ENCODE measurements at regions not wholly inside any gene's neighbourhood (a gene's known extent, or its start where the extent isn't known, plus 50 kb on each side); places are given as distances from the start of the nearest gene placed in this dataset.

DNA sequence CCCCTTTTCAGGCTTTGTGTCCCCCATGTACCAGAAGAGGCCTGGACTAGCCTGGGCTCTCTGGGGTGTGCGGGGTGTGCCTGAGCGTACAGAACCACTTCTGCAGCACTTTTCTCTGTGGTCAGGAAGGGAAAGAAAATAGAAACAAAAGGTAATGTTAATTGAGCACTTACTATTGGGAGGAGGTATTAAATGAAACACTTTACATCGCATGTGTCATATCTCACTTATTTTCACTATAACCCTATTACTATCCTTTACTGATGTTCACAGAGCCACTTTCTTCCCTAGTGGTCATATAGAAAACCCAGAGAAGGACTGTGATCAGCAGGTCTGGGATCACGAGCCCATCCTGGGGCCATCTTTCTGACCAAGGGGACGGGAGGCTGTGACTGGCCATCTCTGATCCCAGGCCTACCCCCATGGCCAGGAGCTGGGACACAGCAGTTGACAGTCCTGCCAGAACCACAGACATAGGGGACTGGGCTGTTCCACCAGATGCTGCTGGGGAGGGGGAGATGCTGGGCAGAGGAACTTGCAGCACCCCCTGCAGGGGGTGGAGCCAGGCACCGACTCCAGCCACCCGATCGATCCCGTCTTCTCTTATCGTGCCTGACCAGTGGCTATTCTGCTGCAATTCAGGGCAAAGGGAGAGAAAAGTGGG lies 107.6 kb downstream of the VEGFA start:
- TF ChIP-seq, protein P1, sequence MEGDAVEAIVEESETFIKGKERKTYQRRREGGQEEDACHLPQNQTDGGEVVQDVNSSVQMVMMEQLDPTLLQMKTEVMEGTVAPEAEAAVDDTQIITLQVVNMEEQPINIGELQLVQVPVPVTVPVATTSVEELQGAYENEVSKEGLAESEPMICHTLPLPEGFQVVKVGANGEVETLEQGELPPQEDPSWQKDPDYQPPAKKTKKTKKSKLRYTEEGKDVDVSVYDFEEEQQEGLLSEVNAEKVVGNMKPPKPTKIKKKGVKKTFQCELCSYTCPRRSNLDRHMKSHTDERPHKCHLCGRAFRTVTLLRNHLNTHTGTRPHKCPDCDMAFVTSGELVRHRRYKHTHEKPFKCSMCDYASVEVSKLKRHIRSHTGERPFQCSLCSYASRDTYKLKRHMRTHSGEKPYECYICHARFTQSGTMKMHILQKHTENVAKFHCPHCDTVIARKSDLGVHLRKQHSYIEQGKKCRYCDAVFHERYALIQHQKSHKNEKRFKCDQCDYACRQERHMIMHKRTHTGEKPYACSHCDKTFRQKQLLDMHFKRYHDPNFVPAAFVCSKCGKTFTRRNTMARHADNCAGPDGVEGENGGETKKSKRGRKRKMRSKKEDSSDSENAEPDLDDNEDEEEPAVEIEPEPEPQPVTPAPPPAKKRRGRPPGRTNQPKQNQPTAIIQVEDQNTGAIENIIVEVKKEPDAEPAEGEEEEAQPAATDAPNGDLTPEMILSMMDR (IDR thresholded peaks at IDR 0.05): no peak
- TF ChIP-seq, protein P2, sequence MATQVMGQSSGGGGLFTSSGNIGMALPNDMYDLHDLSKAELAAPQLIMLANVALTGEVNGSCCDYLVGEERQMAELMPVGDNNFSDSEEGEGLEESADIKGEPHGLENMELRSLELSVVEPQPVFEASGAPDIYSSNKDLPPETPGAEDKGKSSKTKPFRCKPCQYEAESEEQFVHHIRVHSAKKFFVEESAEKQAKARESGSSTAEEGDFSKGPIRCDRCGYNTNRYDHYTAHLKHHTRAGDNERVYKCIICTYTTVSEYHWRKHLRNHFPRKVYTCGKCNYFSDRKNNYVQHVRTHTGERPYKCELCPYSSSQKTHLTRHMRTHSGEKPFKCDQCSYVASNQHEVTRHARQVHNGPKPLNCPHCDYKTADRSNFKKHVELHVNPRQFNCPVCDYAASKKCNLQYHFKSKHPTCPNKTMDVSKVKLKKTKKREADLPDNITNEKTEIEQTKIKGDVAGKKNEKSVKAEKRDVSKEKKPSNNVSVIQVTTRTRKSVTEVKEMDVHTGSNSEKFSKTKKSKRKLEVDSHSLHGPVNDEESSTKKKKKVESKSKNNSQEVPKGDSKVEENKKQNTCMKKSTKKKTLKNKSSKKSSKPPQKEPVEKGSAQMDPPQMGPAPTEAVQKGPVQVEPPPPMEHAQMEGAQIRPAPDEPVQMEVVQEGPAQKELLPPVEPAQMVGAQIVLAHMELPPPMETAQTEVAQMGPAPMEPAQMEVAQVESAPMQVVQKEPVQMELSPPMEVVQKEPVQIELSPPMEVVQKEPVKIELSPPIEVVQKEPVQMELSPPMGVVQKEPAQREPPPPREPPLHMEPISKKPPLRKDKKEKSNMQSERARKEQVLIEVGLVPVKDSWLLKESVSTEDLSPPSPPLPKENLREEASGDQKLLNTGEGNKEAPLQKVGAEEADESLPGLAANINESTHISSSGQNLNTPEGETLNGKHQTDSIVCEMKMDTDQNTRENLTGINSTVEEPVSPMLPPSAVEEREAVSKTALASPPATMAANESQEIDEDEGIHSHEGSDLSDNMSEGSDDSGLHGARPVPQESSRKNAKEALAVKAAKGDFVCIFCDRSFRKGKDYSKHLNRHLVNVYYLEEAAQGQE (IDR thresholded peaks at IDR 0.05; ENCODE audit: insufficient read depth in 1 of 2, low read depth in 2 of 2, low read length in 1 of 2): no peak
- TF ChIP-seq POLR2AphosphoS5 (IDR thresholded peaks at IDR 0.05; ENCODE audit: low read depth, low read length) (no peak), SIN3A (IDR thresholded peaks at IDR 0.05; ENCODE audit: borderline replicate concordance, insufficient read depth, low read depth, low read length) (no peak), TCF7L2 (IDR thresholded peaks at IDR 0.05; ENCODE audit: low read depth, low read length) (no peak)

Data from Panc1 (cell line).